BJ (cell line): ENCODE measurements at regions not wholly inside any gene's neighbourhood (a gene's known extent, or its start where the extent isn't known, plus 50 kb on each side); places are given as distances from the start of the nearest gene placed in this dataset.

Source experiments
- CTCF ChIA-PET: fragments of 350-600 bp; formaldehyde crosslinking; extraction: SDS; loops from one replicate; lab custom pipeline; 2021; ENCODE audit warnings: antibody characterized with exemption, inconsistent platforms; lab: Yijun Ruan, JAX
- POLR2A ChIA-PET: fragments of 300-600 bp; sonication (Branson Sonifier 250); formaldehyde crosslinking; extraction: SDS; loops from one replicate; lab custom pipeline; 2021; ENCODE audit warnings: antibody characterized with exemption; lab: Charles Lee
- DNase-seq: peaks from one replicate; pipeline ENCODE4 v3.0.0-alpha.2; 2011; ENCODE audit warnings: low read depth
- H3K27me3 ChIP-seq: 2 replicates; pipeline ENCODE4 v1.6.0; 2011; ENCODE audit warnings: low read length; ENCODE audit not compliant: control insufficient read depth, insufficient read depth
- H3K36me3 ChIP-seq: 2 replicates; pipeline ENCODE4 v1.5.1; 2011; ENCODE audit warnings: low read length; ENCODE audit not compliant: control insufficient read depth, insufficient read depth
- H3K4me3 ChIP-seq: 2 replicates; pipeline ENCODE4 v1.5.1; 2011; ENCODE audit warnings: low read depth, mild to moderate bottlenecking, control low read depth, low read length
- CTCF ChIP-seq: IDR thresholded peaks from 2 replicates; pipeline ENCODE4 v1.5.1; 2011; ENCODE audit warnings: low read depth, mild to moderate bottlenecking, control low read depth, inconsistent platforms, low read length, moderate library complexity; ENCODE audit not compliant: insufficient read depth

- Histone ChIP-seq H3K4me3 (no peak overlapping the region), H3K27me3 (peaks cover 7% of the 10 kb centered on the region), H3K36me3 (no peaks in the 10 kb centered on the region)
- CTCF ChIA-PET: no interaction called here
- POLR2A ChIA-PET: no interaction called here
- no peak for TF ChIP-seq CTCF
- no peak for DNase-seq
Measured at GRCh38 chr22:27393371-27393770, 408.2 kb downstream of the MN1 start.

- Histone ChIP-seq H3K36me3 (no peaks in the 10 kb centered on the region), H3K27me3 (peaks cover 7% of the 10 kb centered on the region), H3K4me3 (no peak overlapping the region)
- CTCF ChIA-PET: no interaction called here
- DNase-seq: no peak
- POLR2A ChIA-PET: no interaction called here
- no peak for TF ChIP-seq CTCF
Measured at GRCh38 chr22:27394806-27395404, 406.7 kb downstream of the MN1 start.

GRCh38 chr22:27397036-27397953 is 404.3 kb downstream of the MN1 start:
- Histone ChIP-seq H3K27me3 (peaks cover 10% of the 10 kb centered on the region), H3K4me3 (no peak overlapping the region), H3K36me3 (no peaks in the 10 kb centered on the region)
- DNase-seq: no peak
- no peak for TF ChIP-seq CTCF
- POLR2A ChIA-PET: no interaction called here
- CTCF ChIA-PET: no interaction called here

DNA sequence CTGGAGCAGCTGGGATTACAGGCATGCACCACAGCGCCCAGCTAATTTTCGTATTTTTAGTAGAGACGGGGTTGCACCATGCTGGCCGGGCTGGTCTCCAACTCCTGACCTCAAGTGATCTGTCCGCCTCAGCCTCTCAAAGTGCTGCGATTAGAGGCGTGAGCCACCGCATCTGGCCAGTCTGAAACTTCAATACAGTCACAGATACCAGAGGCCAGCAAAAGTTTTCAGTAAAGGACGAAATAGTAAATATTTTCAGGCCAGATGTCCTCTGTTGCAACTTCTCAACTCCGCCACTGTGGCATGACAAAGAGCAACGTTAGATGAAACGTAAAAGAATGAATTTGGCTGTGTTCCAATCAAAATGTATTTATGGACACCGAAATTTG is 403.6 kb downstream of the MN1 start:
- DNase-seq: no peak
- H3K36me3 ChIP-seq: no peaks in the 10 kb centered on the region
- POLR2A ChIA-PET: no interaction called here
- H3K4me3 ChIP-seq: no peak overlapping the region
- peaks cover 8% of the 10 kb centered on the region for H3K27me3 ChIP-seq
- TF ChIP-seq CTCF: no peak
- CTCF ChIA-PET: no interaction called here

DNA sequence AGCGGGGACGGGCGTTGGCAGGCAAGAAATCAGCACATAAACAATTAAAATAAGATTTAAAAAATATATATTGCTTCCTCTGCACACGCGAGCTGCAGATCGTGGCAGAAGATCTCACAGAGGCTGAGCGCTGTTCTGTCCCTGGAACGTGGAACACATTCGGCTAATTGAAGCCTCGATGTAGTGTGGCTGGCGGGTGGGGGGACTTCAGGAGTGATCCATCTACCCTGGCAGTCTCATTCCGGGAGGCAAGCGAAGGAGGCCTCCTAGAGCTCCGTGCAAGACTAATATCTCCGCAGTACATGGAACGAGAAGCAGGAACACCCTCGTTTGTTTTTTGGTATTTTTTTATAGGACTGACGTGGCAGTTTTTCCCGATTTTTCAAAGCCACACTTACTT is 402.4 kb downstream of the MN1 start:
- peaks cover 8% of the 10 kb centered on the region for H3K27me3 ChIP-seq
- POLR2A ChIA-PET: no interaction called here
- CTCF ChIA-PET: interaction anchor here (0.5 to 1.2 kb wide), 2 partner anchors 8 to 478 kb away, joined by 3 to 4 read pairs; no protein-coding TSS in a partner anchor
- H3K36me3 ChIP-seq: no peaks in the 10 kb centered on the region
- no peak for TF ChIP-seq CTCF
- DNase-seq: no peak
- no peak overlapping the region for H3K4me3 ChIP-seq
